WTC11 (cell line): ENCODE measurements at regions not wholly inside any gene's neighbourhood (a gene's known extent, or its start where the extent isn't known, plus 50 kb on each side); places are given as distances from the start of the nearest gene placed in this dataset.

Source experiments
- ATAC-seq: fragments of 200-7000 bp; cut with Tn5 transposase; 2 replicates; pipeline ENCODE4 v1.10.0; 2021; ENCODE audit warnings: mild to moderate bottlenecking, moderate library complexity
- CTCF ChIA-PET: fragments of 300-600 bp; sonication (Branson Sonifier 250); formaldehyde crosslinking; loops from one replicate; lab custom pipeline; 2021; ENCODE audit warnings: antibody characterized with exemption; lab: Charles Lee
- POLR2A ChIA-PET: fragments of 350-600 bp; sonication (Branson Sonifier 250); formaldehyde crosslinking; loops from one replicate; lab custom pipeline; 2021; ENCODE audit warnings: antibody characterized with exemption; lab: Charles Lee
- DNase-seq: peaks from one replicate; pipeline ENCODE4 v3.0.0; 2021; ENCODE audit warnings: low spot score
- H3K27ac Mint-ChIP-seq: 2 replicates; pipeline ENCODE4 v1.8.0; 2021; ENCODE audit warnings: mixed read lengths
- H3K27me3 Mint-ChIP-seq: 2 replicates; pipeline ENCODE4 v1.8.0; 2021; ENCODE audit warnings: low read depth, mild to moderate bottlenecking, moderate library complexity, mixed read lengths
- H3K36me3 Mint-ChIP-seq: 2 replicates; pipeline ENCODE4 v1.8.0; 2021; ENCODE audit warnings: mixed read lengths
- H3K4me1 Mint-ChIP-seq: 2 replicates; pipeline ENCODE4 v1.8.0; 2022; ENCODE audit warnings: mixed read lengths
- H3K4me3 Mint-ChIP-seq: 2 replicates; pipeline ENCODE4 v1.8.0; 2021; ENCODE audit warnings: mild to moderate bottlenecking, moderate library complexity, mixed read lengths
- H3K9me3 Mint-ChIP-seq: 2 replicates; pipeline ENCODE4 v1.8.0; 2021; ENCODE audit warnings: mixed read lengths
- CREB1 ChIP-seq: sonication (generic); formaldehyde crosslinking; IDR thresholded peaks from 2 replicates; pipeline ENCODE4 v1.8.0; 2023; ENCODE audit warnings: mild to moderate bottlenecking, missing genetic modification reagents
- EMX1 ChIP-seq: fragments of 250-450 bp; sonication (Bioruptor Pico); IDR thresholded peaks from 2 replicates; pipeline ENCODE4 v1.8.0; 2021; ENCODE audit warnings: mild to moderate bottlenecking
- ETV6 ChIP-seq: sonication (generic); formaldehyde crosslinking; IDR thresholded peaks from 2 replicates; pipeline ENCODE4 v1.8.1; 2022; ENCODE audit warnings: mild to moderate bottlenecking, missing genetic modification reagents
- FOXJ3 ChIP-seq: sonication (generic); formaldehyde crosslinking; IDR thresholded peaks from 2 replicates; pipeline ENCODE4 v1.9.0; 2021; ENCODE audit warnings: missing genetic modification reagents, mild to moderate bottlenecking, borderline replicate concordance
- FOXK1 ChIP-seq: sonication (generic); formaldehyde crosslinking; IDR thresholded peaks from 2 replicates; pipeline ENCODE4 v1.8.0; 2022; ENCODE audit warnings: mild to moderate bottlenecking, moderate library complexity, missing genetic modification reagents
- GRHL2 ChIP-seq: fragments of 250-450 bp; sonication (Bioruptor Pico); IDR thresholded peaks from 2 replicates; pipeline ENCODE4 v1.8.0; 2022; ENCODE audit warnings: mild to moderate bottlenecking, moderate library complexity; ENCODE audit not compliant: insufficient replicate concordance, severe bottlenecking
- JUN ChIP-seq: sonication (generic); formaldehyde crosslinking; IDR thresholded peaks from 2 replicates; pipeline ENCODE4 v1.8.0; 2023; ENCODE audit warnings: mild to moderate bottlenecking, missing genetic modification reagents
- NFE2L1 ChIP-seq: sonication (generic); formaldehyde crosslinking; IDR thresholded peaks from 2 replicates; pipeline ENCODE4 v1.8.1; 2023; ENCODE audit warnings: missing genetic modification reagents
- RELA ChIP-seq: sonication (generic); formaldehyde crosslinking; IDR thresholded peaks from 2 replicates; pipeline ENCODE4 v1.8.1; 2022; ENCODE audit warnings: missing genetic modification reagents, mild to moderate bottlenecking, borderline replicate concordance
- SMAD3 ChIP-seq: sonication (generic); formaldehyde crosslinking; IDR thresholded peaks from 2 replicates; pipeline ENCODE4 v1.8.0; 2022; ENCODE audit warnings: missing genetic modification reagents, mild to moderate bottlenecking, borderline replicate concordance
- SP1 ChIP-seq: sonication (generic); formaldehyde crosslinking; conservative IDR thresholded peaks from 2 replicates; pipeline ENCODE4 v1.8.1; 2022; ENCODE audit warnings: missing genetic modification reagents
- TEAD1 ChIP-seq: sonication (generic); formaldehyde crosslinking; IDR thresholded peaks from 2 replicates; pipeline ENCODE4 v1.8.0; 2022; ENCODE audit warnings: mild to moderate bottlenecking, missing genetic modification reagents
- TEAD4 ChIP-seq: sonication (generic); formaldehyde crosslinking; IDR thresholded peaks from 2 replicates; pipeline ENCODE4 v1.8.0; 2022; ENCODE audit warnings: mild to moderate bottlenecking, missing genetic modification reagents
- ZNF423 ChIP-seq: fragments of 250-450 bp; sonication (Bioruptor Pico); IDR thresholded peaks from 2 replicates; pipeline ENCODE4 v2.1.2; 2022; ENCODE audit warnings: mild to moderate bottlenecking, moderate library complexity
- TF ChIP-seq, protein P1 (sequence below): sonication (generic); formaldehyde crosslinking; IDR thresholded peaks from 2 replicates; pipeline ENCODE4 v1.8.1; 2022; ENCODE audit warnings: mild to moderate bottlenecking, moderate library complexity, missing genetic modification reagents
- TF ChIP-seq, protein P2 (sequence below): sonication (generic); formaldehyde crosslinking; conservative IDR thresholded peaks from 2 replicates; pipeline ENCODE4 v1.8.1; 2022; ENCODE audit warnings: mild to moderate bottlenecking, missing genetic modification reagents
- TF ChIP-seq, protein P3 (sequence below): sonication (generic); formaldehyde crosslinking; IDR thresholded peaks from 2 replicates; pipeline ENCODE4 v1.8.0; 2022; ENCODE audit warnings: mild to moderate bottlenecking, missing genetic modification reagents
- TF ChIP-seq, protein P4 (sequence below): fragments of 250-450 bp; sonication (Bioruptor Pico); IDR thresholded peaks from 2 replicates; pipeline ENCODE4 v1.8.0; 2021; ENCODE audit warnings: mild to moderate bottlenecking
- TF ChIP-seq, protein P5 (sequence below): sonication (generic); formaldehyde crosslinking; IDR thresholded peaks from 2 replicates; pipeline ENCODE4 v1.8.0; 2022; ENCODE audit warnings: mild to moderate bottlenecking, missing genetic modification reagents

DNA sequence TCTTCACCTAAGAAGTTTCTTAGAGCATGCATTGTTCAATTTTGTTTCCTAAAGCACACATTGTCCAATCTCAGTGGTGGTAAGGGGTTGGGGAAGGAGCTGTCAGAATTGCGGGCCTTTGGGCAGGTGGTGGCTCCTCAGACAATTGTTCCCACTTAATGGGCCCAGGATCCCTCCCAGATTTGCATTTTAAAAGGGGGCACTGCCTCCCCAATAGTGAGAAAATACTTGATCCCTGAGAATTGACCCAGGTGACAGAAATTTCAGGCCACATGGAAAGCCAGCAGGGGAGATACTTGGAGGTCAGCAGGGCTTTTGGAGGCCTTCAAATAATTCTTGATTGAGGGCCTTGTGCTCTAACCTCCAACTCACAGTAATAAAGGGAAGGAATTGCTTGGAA lies 217.1 kb downstream of the ZNF674 start:
- POLR2A ChIA-PET: no interaction called here
- no peaks in the 10 kb centered on the region for H3K9me3 Mint-ChIP-seq
- peak overlapping the region; percentile 100 for H3K27ac Mint-ChIP-seq
- ATAC-seq (no peak), DNase-seq (no peak)
- peaks cover 46% of the 10 kb centered on the region for H3K4me1 Mint-ChIP-seq
- H3K27me3 Mint-ChIP-seq: no peaks in the 10 kb centered on the region; the same call in none of the 2 replicates
- 0 out of 2 replicates have a peak, but pooled peaks cover 3% of the 10 kb centered on the region for H3K36me3 Mint-ChIP-seq
- CTCF ChIA-PET: interaction anchor here (1.1 kb wide), 1 partner anchor 20 kb away, joined by 3 read pairs; no protein-coding TSS in a partner anchor
- TF ChIP-seq FOXK1: no peak
- peak overlapping the region; percentile 34; the same call in 1 of the 2 replicates for H3K4me3 Mint-ChIP-seq

DNA sequence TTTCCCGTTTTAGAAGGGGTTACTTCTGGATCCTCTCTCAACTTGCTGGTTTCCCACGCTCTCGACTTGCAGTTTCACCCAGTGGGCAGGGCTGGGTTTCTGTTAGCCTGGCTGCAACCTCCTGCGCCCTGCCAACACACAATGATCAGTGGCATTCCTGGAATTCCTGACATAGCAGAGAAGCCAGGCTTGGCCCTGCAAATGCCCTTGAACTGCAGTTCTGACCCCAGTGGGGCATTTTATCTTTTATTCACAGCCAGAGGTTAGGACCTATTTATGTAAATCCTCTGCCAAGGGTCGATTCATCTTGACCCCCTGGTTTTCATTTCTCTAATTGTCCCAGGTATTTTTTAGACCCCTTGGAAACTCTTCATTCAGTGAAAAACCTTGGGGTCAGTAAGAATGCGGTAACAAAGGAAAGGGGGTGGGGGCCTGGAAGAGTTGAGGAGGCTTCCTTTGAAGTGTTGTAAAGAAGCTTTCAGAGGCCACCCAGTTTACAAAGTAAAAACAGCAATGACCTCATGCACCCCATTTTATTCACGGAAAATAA lies 217.6 kb downstream of the ZNF674 start:
- peaks cover 45% of the 10 kb centered on the region for H3K4me1 Mint-ChIP-seq
- peak overlapping the region; percentile 52 for H3K4me3 Mint-ChIP-seq
- H3K9me3 Mint-ChIP-seq: no peaks in the 10 kb centered on the region
- POLR2A ChIA-PET: no interaction called here
- ATAC-seq (peak; percentile 89), DNase-seq (peak; percentile 68)
- CTCF ChIA-PET: interaction anchor here (1.1 kb wide), 1 partner anchor 20 kb away, joined by 3 read pairs; no protein-coding TSS in a partner anchor
- no peaks in the 10 kb centered on the region; the same call in none of the 2 replicates for H3K27me3 Mint-ChIP-seq
- peak overlapping the region; percentile 100 for H3K27ac Mint-ChIP-seq
- H3K36me3 Mint-ChIP-seq: 0 out of 2 replicates have a peak, but pooled peaks cover 3% of the 10 kb centered on the region
- TF ChIP-seq TEAD4: peak; percentile 96
- no peak for TF ChIP-seq EMX1 (CRISPR knock-in tag)
- peak; percentile 98; the same call in 1 of the 2 replicates for TF ChIP-seq TEAD1 (CRISPR knock-in tag)

DNA sequence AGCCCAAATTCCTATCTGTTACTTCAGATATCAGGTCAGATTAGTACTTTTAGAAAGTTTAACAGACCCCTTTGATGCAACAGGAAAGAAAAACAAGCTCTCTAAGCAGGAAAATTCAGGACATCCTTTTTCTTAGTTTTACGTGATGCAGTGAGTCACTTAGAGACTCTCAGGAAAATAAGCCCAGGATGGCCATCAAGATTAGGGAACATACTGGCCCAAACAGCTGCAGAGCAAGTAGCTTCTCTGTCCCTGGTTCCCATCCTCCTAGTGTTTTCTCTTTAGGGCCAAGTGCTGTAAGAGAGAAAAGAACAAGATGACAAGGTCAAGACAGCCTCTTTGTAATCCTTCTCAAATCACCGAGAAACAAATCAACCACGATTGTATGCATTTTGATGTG lies 219.1 kb downstream of the ZNF674 start:
- no peaks in the 10 kb centered on the region; the same call in none of the 2 replicates for H3K27me3 Mint-ChIP-seq
- peak overlapping the region; percentile 34; the same call in 1 of the 2 replicates for H3K4me3 Mint-ChIP-seq
- H3K9me3 Mint-ChIP-seq: no peaks in the 10 kb centered on the region
- H3K27ac Mint-ChIP-seq: peak overlapping the region; percentile 100
- no peaks in the 10 kb centered on the region for H3K36me3 Mint-ChIP-seq
- no peak for DNase-seq
- ChIA-PET CTCF (interaction anchor here (0.6 kb wide), 1 partner anchor 50 kb away, joined by 3 read pairs; no protein-coding TSS in a partner anchor), POLR2A (interaction anchor here (0.5 to 1.0 kb wide), 3 partner anchors 12 to 49 kb away, joined by 3 to 6 read pairs (median 3); no protein-coding TSS in a partner anchor)
- no peak for ATAC-seq
- H3K4me1 Mint-ChIP-seq: peaks cover 45% of the 10 kb centered on the region
- TF ChIP-seq NFE2L1 (CRISPR knock-in tag) (no peak), ETV6 (CRISPR knock-in tag) (no peak), ZNF423 (CRISPR knock-in tag) (no peak), SP1 (no peak), JUN (CRISPR knock-in tag) (no peak), FOXJ3 (CRISPR knock-in tag) (no peak), GRHL2 (CRISPR knock-in tag) (no peak), RELA (CRISPR knock-in tag) (no peak), SMAD3 (CRISPR knock-in tag) (no peak), CREB1 (CRISPR knock-in tag) (no peak)
- TF ChIP-seq, protein P1, sequence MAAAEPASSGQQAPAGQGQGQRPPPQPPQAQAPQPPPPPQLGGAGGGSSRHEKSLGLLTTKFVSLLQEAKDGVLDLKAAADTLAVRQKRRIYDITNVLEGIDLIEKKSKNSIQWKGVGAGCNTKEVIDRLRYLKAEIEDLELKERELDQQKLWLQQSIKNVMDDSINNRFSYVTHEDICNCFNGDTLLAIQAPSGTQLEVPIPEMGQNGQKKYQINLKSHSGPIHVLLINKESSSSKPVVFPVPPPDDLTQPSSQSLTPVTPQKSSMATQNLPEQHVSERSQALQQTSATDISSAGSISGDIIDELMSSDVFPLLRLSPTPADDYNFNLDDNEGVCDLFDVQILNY (CRISPR knock-in tag): no peak
- TF ChIP-seq, protein P2, sequence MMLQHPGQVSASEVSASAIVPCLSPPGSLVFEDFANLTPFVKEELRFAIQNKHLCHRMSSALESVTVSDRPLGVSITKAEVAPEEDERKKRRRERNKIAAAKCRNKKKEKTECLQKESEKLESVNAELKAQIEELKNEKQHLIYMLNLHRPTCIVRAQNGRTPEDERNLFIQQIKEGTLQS (CRISPR knock-in tag): no peak
- TF ChIP-seq, protein P3, sequence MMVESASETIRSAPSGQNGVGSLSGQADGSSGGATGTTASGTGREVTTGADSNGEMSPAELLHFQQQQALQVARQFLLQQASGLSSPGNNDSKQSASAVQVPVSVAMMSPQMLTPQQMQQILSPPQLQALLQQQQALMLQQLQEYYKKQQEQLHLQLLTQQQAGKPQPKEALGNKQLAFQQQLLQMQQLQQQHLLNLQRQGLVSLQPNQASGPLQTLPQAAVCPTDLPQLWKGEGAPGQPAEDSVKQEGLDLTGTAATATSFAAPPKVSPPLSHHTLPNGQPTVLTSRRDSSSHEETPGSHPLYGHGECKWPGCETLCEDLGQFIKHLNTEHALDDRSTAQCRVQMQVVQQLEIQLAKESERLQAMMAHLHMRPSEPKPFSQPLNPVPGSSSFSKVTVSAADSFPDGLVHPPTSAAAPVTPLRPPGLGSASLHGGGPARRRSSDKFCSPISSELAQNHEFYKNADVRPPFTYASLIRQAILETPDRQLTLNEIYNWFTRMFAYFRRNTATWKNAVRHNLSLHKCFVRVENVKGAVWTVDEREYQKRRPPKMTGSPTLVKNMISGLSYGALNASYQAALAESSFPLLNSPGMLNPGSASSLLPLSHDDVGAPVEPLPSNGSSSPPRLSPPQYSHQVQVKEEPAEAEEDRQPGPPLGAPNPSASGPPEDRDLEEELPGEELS (CRISPR knock-in tag): no peak
- TF ChIP-seq, protein P4, sequence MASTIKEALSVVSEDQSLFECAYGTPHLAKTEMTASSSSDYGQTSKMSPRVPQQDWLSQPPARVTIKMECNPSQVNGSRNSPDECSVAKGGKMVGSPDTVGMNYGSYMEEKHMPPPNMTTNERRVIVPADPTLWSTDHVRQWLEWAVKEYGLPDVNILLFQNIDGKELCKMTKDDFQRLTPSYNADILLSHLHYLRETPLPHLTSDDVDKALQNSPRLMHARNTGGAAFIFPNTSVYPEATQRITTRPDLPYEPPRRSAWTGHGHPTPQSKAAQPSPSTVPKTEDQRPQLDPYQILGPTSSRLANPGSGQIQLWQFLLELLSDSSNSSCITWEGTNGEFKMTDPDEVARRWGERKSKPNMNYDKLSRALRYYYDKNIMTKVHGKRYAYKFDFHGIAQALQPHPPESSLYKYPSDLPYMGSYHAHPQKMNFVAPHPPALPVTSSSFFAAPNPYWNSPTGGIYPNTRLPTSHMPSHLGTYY (CRISPR knock-in tag): no peak
- TF ChIP-seq, protein P5, sequence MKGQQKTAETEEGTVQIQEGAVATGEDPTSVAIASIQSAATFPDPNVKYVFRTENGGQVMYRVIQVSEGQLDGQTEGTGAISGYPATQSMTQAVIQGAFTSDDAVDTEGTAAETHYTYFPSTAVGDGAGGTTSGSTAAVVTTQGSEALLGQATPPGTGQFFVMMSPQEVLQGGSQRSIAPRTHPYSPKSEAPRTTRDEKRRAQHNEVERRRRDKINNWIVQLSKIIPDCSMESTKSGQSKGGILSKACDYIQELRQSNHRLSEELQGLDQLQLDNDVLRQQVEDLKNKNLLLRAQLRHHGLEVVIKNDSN: no peak
